Caco-2 (cell line): ENCODE measurements at regions not wholly inside any gene's neighbourhood (a gene's known extent, or its start where the extent isn't known, plus 50 kb on each side); places are given as distances from the start of the nearest gene placed in this dataset.

Experiments
- BruUV-seq: library from RNA; stranded (reverse); fragments of 400-500 nt; replicated peaks from 2 replicates; lab custom pipeline; 2021; lab: Mats Ljungman, UMichigan
- CTCF ChIA-PET: fragments of 300-600 bp; sonication (Branson Sonifier 250); formaldehyde crosslinking; loops from one replicate; lab custom pipeline; 2022; ENCODE audit warnings: antibody characterized with exemption; lab: Charles Lee
- POLR2A ChIA-PET: fragments of 300-600 bp; sonication (Branson Sonifier 250); formaldehyde crosslinking; loops from one replicate; lab custom pipeline; 2022; ENCODE audit warnings: antibody characterized with exemption; lab: Charles Lee
- DNase-seq, 2 experiments: peaks; one replicate each; pipeline versions ENCODE4 v3.0.0 to v3.0.0-alpha.2; 2020 to 2022
- H3K27me3 ChIP-seq: replicated peaks from 2 replicates; pipeline ENCODE4 v1.6.0; 2011; ENCODE audit warnings: low read length; ENCODE audit not compliant: control insufficient read depth, insufficient read depth
- H3K36me3 ChIP-seq: 2 replicates; pipeline ENCODE4 v1.5.1; 2011; ENCODE audit warnings: low read length; ENCODE audit not compliant: control insufficient read depth, insufficient read depth
- H3K4me1 ChIP-seq: fragments of 250-450 bp; sonication (Bioruptor Pico); 2 replicates; pipeline ENCODE4 v1.5.1; 2020; ENCODE audit warnings: mild to moderate bottlenecking
- H3K4me3 ChIP-seq: 2 replicates; pipeline ENCODE4 v1.5.1; 2011; ENCODE audit warnings: low read depth, mild to moderate bottlenecking, control low read depth, low read length
- H3K9me3 ChIP-seq: fragments of 250-450 bp; sonication (Bioruptor Pico); 2 replicates; pipeline ENCODE4 v1.5.1; 2020; ENCODE audit warnings: mild to moderate bottlenecking, moderate library complexity
- H3K27ac Mint-ChIP-seq: one replicate; pipeline ENCODE4 v1.8.0; 2022; ENCODE audit warnings: mixed read lengths; ENCODE audit not compliant: unreplicated experiment
- H3K27me3 Mint-ChIP-seq: one replicate; pipeline ENCODE4 v1.8.0; 2022; ENCODE audit warnings: mixed read lengths; ENCODE audit not compliant: insufficient read depth, unreplicated experiment
- H3K36me3 Mint-ChIP-seq: one replicate; pipeline ENCODE4 v1.8.0; 2022; ENCODE audit warnings: mild to moderate bottlenecking, mixed read lengths; ENCODE audit not compliant: insufficient read depth, unreplicated experiment
- H3K4me1 Mint-ChIP-seq: one replicate; pipeline ENCODE4 v1.8.0; 2022; ENCODE audit warnings: low read depth, mixed read lengths; ENCODE audit not compliant: unreplicated experiment
- H3K4me3 Mint-ChIP-seq: one replicate; pipeline ENCODE4 v1.8.0; 2022; ENCODE audit warnings: mild to moderate bottlenecking, moderate library complexity, mixed read lengths; ENCODE audit not compliant: unreplicated experiment
- H3K9me3 Mint-ChIP-seq: one replicate; pipeline ENCODE4 v1.8.0; 2022; ENCODE audit warnings: mixed read lengths; ENCODE audit not compliant: unreplicated experiment
- CTCF ChIP-seq, 2 experiments: fragments of 200-600 bp in 1 of 2; IDR thresholded peaks; 1 replicate in 1 of 2; 2 replicates in 1 of 2; pipeline versions ENCODE4 v1.5.1 to v1.8.0; 2011 to 2022; ENCODE audit warnings: antibody characterized with exemption in 1 of 2, control low read depth in 1 of 2, inconsistent platforms in 1 of 2, low read depth in 1 of 2, low read length in 1 of 2, mild to moderate bottlenecking in 1 of 2, moderate library complexity in 1 of 2; ENCODE audit not compliant: insufficient read depth in 1 of 2, severe bottlenecking in 1 of 2, unreplicated experiment in 1 of 2
- intact Hi-C: fragments of 100-400 bp; cut with micrococcal nuclease; formaldehyde crosslinking; loops from one replicate; pipeline ENCODE4 v1.10.0; 2022; ENCODE audit not compliant: unreplicated experiment

- no peaks in the 10 kb centered on the region for H3K9me3 ChIP-seq
- H3K4me3 Mint-ChIP-seq, result no peak overlapping the region
- no peaks in the 10 kb centered on the region for H3K4me1 Mint-ChIP-seq
- no peaks in the 10 kb centered on the region for H3K36me3 Mint-ChIP-seq
- no peaks in the 10 kb centered on the region for H3K4me1 ChIP-seq
- no peaks in the 10 kb centered on the region for H3K27me3 ChIP-seq
- no peaks in the 10 kb centered on the region for H3K27me3 Mint-ChIP-seq
- no peak for TF ChIP-seq CTCF (IDR thresholded peaks at IDR 0.05; ENCODE audit: insufficient read depth in 1 of 2, low read depth in 1 of 2, low read length in 1 of 2, severe bottlenecking in 1 of 2, unreplicated experiment in 1 of 2)
- H3K27ac Mint-ChIP-seq, result no peak overlapping the region
- H3K36me3 ChIP-seq, result no peaks in the 10 kb centered on the region
- ChIA-PET POLR2A (no interaction called here), CTCF (no interaction called here)
- no peak overlapping the region for H3K4me3 ChIP-seq
- no peak for DNase-seq
- intact Hi-C loops, result no loop called here
- no TSS peak for BruUV-seq
- no peaks in the 10 kb centered on the region for H3K9me3 Mint-ChIP-seq
These were observed 77.2 kb upstream of the CALCR start for GRCh38 chr7:93651603-93652159.

GRCh38 chr7:93646538-93646937 lies 72.0 kb upstream of the CALCR start:
- DNase-seq, result no peak
- POLR2A ChIA-PET, result no interaction called here
- CTCF ChIA-PET, result no interaction called here
- no peak for TF ChIP-seq CTCF (IDR thresholded peaks at IDR 0.05; ENCODE audit: insufficient read depth in 1 of 2, low read depth in 1 of 2, low read length in 1 of 2, severe bottlenecking in 1 of 2, unreplicated experiment in 1 of 2)
- intact Hi-C loops, result no loop called here
- Mint-ChIP-seq H3K4me3 (no peak overlapping the region), H3K9me3 (no peaks in the 10 kb centered on the region), H3K27ac (no peak overlapping the region), H3K4me1 (no peaks in the 10 kb centered on the region), H3K36me3 (no peaks in the 10 kb centered on the region), H3K27me3 (no peaks in the 10 kb centered on the region)
- BruUV-seq, result no TSS peak
- Histone ChIP-seq H3K4me3 (no peak overlapping the region), H3K27me3 (no peaks in the 10 kb centered on the region), H3K36me3 (no peaks in the 10 kb centered on the region), H3K9me3 (no peaks in the 10 kb centered on the region), H3K4me1 (no peaks in the 10 kb centered on the region)

GRCh38 chr7:93636276-93636675 lies 61.8 kb upstream of the CALCR start:
- Mint-ChIP-seq H3K27ac (no peak overlapping the region), H3K27me3 (no peaks in the 10 kb centered on the region), H3K4me3 (no peak overlapping the region), H3K4me1 (no peaks in the 10 kb centered on the region), H3K36me3 (no peaks in the 10 kb centered on the region), H3K9me3 (no peaks in the 10 kb centered on the region)
- Histone ChIP-seq H3K27me3 (no peaks in the 10 kb centered on the region), H3K9me3 (no peaks in the 10 kb centered on the region), H3K36me3 (no peaks in the 10 kb centered on the region), H3K4me3 (no peak overlapping the region), H3K4me1 (no peaks in the 10 kb centered on the region)
- POLR2A ChIA-PET, result no interaction called here
- intact Hi-C loops, result no loop called here
- no TSS peak for BruUV-seq
- CTCF ChIA-PET, result no interaction called here
- no peak for TF ChIP-seq CTCF (IDR thresholded peaks at IDR 0.05; ENCODE audit: insufficient read depth in 1 of 2, low read depth in 1 of 2, low read length in 1 of 2, severe bottlenecking in 1 of 2, unreplicated experiment in 1 of 2)
- DNase-seq, result no peak
